Non-pigmented ciliary epithelial cell (primary cell): ENCODE measurements at regions not wholly inside any gene's neighbourhood (a gene's known extent, or its start where the extent isn't known, plus 50 kb on each side); places are given as distances from the start of the nearest gene placed in this dataset.
"Not testable (repeated sequence)": the region's sequence is repeated elsewhere in the genome, so short reads cannot be mapped to it uniquely, and the experiment has no call there.

Experiments
- DNase-seq: peaks from one replicate; pipeline ENCODE4 v3.0.0-alpha.2; 2010; ENCODE audit warnings: low read depth

GRCh38 chr4:120299631-120300030, 233.0 kb upstream of the MAD2L1 start:
- DNase-seq = no peak

GRCh38 chr4:120293341-120293740, 226.7 kb upstream of the MAD2L1 start:
- no peak for DNase-seq

- no peak for DNase-seq
These were observed 224.9 kb upstream of the MAD2L1 start for GRCh38 chr4:120291541-120291940.

- no peak for DNase-seq
These were observed 223.9 kb upstream of the MAD2L1 start for GRCh38 chr4:120290553-120290952.

GRCh38 chr4:120286813-120287212, 220.2 kb upstream of the MAD2L1 start:
- DNase-seq = no peak

- no peak for DNase-seq
These were observed 214.9 kb upstream of the MAD2L1 start for GRCh38 chr4:120281581-120281980.

GRCh38 chr4:120277391-120277790, 210.7 kb upstream of the MAD2L1 start:
- no peak for DNase-seq

- no peak for DNase-seq
These were observed 200.0 kb upstream of the MAD2L1 start for GRCh38 chr4:120266602-120267001.

- DNase-seq = no peak
These were observed 197.0 kb upstream of the MAD2L1 start for GRCh38 chr4:120263618-120264017.

- DNase-seq = no peak
These were observed 194.5 kb upstream of the MAD2L1 start for GRCh38 chr4:120261117-120261516.

GRCh38 chr4:120256112-120256775, 189.6 kb upstream of the MAD2L1 start:
- not testable (repeated sequence) for DNase-seq

- DNase-seq = no peak
These were observed 171.8 kb upstream of the MAD2L1 start for GRCh38 chr4:120238277-120238973.

GRCh38 chr4:120236873-120237272, 170.2 kb upstream of the MAD2L1 start:
- no peak for DNase-seq

- DNase-seq = no peak
These were observed 165.4 kb upstream of the MAD2L1 start for GRCh38 chr4:120232050-120232449.

GRCh38 chr4:120228086-120228485, 161.4 kb upstream of the MAD2L1 start:
- DNase-seq = no peak

- DNase-seq = no peak
These were observed 160.9 kb upstream of the MAD2L1 start for GRCh38 chr4:120227554-120227953.

GRCh38 chr4:120225527-120225926, 158.9 kb upstream of the MAD2L1 start:
- no peak for DNase-seq

GRCh38 chr4:120218981-120219380, 152.3 kb upstream of the MAD2L1 start:
- DNase-seq = no peak

GRCh38 chr4:120215350-120215749, 148.7 kb upstream of the MAD2L1 start:
- DNase-seq = no peak

- DNase-seq = no peak
These were observed 144.9 kb upstream of the MAD2L1 start for GRCh38 chr4:120211408-120212015.

- no peak for DNase-seq
These were observed 143.1 kb upstream of the MAD2L1 start for GRCh38 chr4:120209706-120210105.

- no peak for DNase-seq
These were observed 140.4 kb upstream of the MAD2L1 start for GRCh38 chr4:120207021-120207420.

GRCh38 chr4:120202222-120202621, 135.6 kb upstream of the MAD2L1 start:
- DNase-seq = no peak
